GM18873 (cell line): ENCODE measurements at regions not wholly inside any gene's neighbourhood (a gene's known extent, or its start where the extent isn't known, plus 50 kb on each side); places are given as distances from the start of the nearest gene placed in this dataset.

ENCODE experiments used
- ATAC-seq: cut with Tn5 transposase; IDR thresholded peaks from one replicate; pipeline ENCODE4 v1.9.1; 2021; ENCODE audit warnings: mild to moderate bottlenecking, moderate library complexity, moderate number of reproducible peaks; ENCODE audit not compliant: unreplicated experiment, low FRiP score

GRCh38 chr2:111219285-111219684, 98.6 kb downstream of the BCL2L11 start:
- peak; percentile 87 for ATAC-seq

GRCh38 chr2:111219734-111220505, 99.2 kb downstream of the BCL2L11 start:
- ATAC-seq, result no peak

DNA sequence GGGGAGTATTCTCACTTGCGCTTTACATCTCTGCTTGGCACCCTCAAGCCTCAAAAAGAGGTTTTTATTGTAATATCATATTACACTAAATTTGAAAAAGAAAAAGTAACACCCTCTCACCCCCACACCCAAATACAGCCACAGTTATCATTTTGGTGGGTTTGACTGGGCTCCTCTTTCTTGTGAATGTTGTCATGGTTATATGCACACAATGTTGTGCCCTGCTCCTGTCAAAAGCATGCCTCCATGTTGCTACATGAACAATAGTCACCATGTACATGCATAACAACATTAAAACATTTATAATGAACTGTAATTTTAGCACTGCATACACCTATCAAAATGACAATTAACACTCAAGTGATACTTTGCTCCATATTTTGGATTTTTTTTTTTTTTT, 100.2 kb downstream of the BCL2L11 start:
- no peak for ATAC-seq

DNA sequence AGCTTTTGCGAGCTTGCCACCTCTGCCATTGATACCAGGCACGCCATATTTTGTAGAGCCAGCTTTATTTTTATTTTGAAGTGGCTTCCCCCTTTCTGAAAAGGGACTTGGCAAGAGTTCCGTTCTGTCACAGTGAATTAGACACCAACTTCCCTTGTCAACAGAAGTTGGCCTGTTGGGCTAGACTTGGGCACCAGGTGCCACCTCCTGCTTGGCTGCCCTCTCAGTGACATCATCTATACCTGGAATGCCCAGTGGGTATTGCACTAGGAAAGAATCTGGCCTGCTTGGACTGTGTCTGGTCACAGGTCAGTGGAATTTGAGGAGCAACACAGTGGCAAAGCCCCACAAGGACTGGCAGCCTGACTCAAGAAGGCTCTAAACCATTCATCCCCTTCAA, 101.0 kb downstream of the BCL2L11 start:
- no peak for ATAC-seq

DNA sequence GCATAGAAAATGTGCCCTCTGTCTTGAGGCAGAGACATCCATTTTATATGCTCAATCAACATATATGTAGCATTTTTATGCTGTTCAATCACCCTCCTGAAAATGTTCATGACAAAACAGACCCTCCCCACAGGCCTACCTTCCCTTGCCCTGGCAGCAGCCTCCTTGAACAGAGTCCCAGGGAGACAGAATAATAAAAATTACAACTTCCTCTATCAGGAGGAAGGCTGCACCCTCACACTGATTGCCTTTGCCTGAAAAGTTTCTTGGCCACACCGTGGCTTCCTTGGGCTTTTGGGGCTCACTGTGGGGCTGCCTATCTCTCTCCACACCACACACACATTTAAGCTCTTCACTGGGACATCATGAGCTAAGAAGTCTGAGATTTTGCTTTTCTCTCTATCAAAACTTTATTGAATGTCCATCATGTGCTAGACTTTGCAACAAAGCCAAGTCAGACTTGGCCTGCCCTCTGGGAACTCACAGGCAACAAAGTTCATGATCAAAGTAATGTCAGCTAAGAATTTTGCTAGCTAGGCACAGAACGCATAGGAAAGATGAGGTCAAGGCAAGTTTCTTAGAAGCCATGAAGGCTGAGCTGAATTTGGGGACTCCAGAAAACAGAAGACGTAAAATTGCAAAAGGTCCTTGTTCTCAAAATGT, 101.6 kb downstream of the BCL2L11 start:
- ATAC-seq, result no peak

DNA sequence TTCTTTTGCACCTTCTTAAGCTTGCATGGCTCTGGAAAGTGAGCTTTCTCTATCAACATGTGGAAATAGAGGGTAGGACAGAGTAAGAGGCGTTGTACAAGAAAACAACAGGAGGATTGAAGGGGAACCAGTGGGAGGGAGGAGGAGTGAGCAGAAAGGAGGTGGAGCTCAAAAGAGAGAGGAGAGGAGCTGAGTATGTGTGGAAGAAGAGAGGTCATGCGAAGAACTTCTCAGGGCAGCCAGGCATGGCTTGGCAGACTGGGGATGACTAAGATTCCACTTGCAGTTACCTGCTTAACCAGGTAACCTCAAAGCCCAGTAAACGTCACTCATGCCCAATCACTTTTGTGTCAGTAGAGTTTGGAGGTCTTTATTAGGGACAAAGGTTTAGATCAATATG, 105.1 kb downstream of the BCL2L11 start:
- no peak for ATAC-seq

GRCh38 chr2:111226876-111227700, 106.4 kb downstream of the BCL2L11 start:
- no peak for ATAC-seq

DNA sequence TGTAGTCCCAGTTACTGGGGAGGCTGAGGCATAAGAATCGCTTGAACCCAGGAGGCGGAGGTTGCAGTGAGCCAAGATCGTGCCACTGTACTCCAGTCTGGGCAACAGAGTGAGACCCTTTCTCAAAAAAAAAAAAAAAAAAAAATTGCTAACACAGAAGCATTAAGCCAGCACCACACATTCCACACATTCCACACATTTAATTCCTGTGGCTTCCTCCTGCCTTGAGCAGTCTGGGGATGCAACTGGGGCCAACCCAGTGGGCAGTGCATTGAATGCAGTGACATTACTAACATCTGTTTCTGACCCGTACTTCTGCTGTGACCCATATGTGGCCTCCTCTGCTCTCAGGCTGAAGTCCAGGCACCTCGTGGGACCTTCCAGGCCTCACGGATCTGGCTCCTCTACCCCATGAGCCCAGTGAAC, 107.0 kb downstream of the BCL2L11 start:
- ATAC-seq, result no peak

- no peak for ATAC-seq
These were observed 111.0 kb downstream of the BCL2L11 start for GRCh38 chr2:111231532-111232252.

DNA sequence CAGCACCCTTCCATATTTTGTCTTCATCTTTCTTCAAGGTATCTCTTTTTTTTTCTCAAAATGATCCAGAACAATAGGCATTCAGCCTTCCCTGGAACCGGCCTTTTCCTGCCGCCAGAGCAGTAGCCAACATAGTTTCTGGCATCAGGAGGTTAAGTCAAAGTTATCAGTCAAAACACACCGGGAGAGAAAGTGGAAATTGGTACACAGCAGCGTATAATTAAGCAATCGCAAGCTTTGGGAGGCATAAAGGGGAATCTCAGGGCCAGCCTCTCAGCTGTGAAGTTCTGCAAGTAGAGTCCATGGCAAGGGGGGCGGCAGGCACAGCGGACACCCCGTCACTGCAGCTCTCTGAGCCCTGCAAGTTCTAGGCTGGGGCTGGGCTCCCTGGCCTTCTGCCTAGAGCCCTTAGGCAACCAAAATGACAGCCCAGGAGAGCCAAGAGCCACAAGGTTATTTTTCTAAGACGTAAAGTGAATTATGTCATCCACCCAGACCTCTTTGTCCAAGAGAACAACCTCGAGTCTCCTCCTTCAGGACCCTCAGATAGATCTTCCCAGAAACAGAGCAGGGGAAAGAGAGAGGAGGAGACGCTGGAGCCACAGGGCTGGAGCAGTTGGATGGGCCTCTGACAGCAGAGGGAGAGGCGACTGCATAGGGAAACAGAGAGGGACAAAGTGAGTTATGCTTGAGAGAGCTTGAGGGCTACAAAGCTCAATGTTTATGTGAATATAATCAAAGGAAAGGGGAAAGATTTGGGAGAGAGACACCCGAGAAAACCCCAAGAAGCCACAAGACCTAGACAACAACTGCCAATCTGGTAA, 114.7 kb downstream of the BCL2L11 start:
- no peak for ATAC-seq

- ATAC-seq, result no peak
These were observed 115.3 kb downstream of the BCL2L11 start for GRCh38 chr2:111236025-111236424.

GRCh38 chr2:111238296-111238695, 117.6 kb downstream of the BCL2L11 start:
- ATAC-seq, result no peak

DNA sequence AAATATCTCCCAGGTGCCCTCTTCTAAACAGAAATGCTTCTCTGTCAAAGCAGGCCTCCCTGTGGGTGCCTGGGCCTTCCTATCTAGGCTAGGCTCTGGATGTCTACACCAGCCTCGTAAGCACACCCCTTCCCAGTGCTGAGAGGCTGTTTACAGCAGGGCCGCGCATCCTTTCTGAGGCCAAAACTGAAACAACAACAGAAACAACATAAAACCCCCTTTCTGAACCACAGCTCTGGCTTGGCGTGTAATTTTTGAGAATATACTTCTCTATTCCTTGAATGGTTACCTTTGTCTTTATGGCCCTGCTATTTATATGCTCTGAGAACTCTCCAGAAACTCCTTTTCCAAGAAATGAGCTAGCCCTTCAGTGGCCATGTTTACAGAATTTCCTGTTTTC, 118.4 kb downstream of the BCL2L11 start:
- ATAC-seq, result peak; percentile 91

DNA sequence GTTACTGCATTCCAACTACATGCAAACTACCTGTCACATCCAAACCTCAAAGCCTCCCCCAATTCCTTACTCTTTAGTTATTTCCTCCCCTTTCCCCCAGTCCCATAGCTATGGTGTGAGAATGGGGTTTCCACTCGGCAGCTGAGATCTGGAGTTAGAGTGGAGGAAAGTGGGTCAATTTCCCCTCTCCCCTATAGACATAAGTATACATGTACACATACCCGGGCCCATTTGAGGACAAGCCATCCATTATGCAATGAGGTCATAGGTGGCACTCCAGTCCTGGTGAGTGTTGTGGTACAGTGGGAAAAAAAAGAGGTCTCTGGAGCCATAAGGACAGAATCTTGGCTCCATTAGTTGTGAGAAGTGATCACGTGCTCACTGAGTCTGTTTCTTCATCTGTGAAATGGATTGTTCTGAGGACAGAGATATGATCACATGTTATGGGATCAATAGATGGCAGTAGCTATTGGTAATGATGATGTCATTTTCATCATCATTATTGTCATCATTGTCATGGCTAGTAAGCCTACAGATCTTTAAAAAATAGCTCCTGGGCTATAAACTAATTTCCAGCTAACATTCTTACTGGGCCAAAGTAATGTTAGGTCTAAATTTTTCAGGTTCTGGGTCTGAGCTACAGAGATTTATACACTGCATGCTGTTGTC, 119.0 kb downstream of the BCL2L11 start:
- ATAC-seq, result no peak

DNA sequence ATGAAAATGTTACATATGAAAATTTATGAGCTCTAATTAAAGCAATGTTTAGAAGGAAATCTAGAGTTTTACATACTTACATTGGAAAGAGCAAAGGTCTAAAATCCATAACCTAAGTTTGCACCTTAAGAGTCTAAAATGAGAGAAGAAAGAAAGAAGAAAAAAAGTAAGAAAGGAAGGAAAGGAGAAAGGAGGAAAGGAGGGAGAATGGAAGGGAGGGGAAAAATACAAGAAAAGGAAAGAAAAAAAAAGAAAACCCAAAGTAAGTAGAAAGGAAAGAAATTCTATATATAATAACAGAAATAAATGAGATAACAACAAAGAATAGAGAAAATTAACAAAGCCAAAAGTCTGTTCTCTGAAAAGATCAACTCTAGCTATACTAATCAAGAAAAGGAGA, 122.6 kb downstream of the BCL2L11 start:
- ATAC-seq, result no peak

GRCh38 chr2:111244864-111245263, 124.2 kb downstream of the BCL2L11 start:
- ATAC-seq, result no peak

GRCh38 chr2:111246620-111247061, 125.9 kb downstream of the BCL2L11 start:
- no peak for ATAC-seq

DNA sequence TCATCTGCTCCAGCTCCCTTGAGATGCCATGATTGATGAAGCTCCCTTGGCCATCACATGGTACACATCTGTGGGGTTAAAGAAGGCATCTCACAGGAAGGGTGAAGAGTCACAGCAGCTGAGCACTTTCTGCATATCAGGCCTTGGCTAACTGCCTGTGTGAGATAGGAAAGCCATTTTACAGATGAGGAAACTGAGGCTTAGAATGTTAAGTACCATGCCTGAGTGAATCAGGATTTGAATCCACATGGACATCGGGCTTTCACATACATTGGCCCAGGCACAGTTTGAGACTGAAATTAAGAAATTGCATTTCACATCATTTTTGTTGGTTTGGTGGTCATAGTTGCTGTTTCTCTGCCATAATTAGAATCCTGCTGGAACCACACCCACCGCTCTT, 126.8 kb downstream of the BCL2L11 start:
- no peak for ATAC-seq

- ATAC-seq, result no peak
These were observed 129.1 kb downstream of the BCL2L11 start for GRCh38 chr2:111249806-111250205.
